Heart left ventricle (tissue), 16 donors: ENCODE measurements at regions not wholly inside any gene's neighbourhood (a gene's known extent, or its start where the extent isn't known, plus 50 kb on each side); places are given as distances from the start of the nearest gene placed in this dataset.

Source experiments
- ATAC-seq, 4 donors: fragments of 200-7000 bp; cut with Tn5 transposase; one replicate each; pipeline ENCODE4 v1.9.1; 2020 to 2022; ENCODE audit warnings: moderate library complexity in 4 of 4, mild to moderate bottlenecking in 3 of 4, moderate number of reproducible peaks in 1 of 4
- DNase-seq, 5 donors: peaks; one replicate each; pipeline ENCODE4 v3.0.0-alpha.2; 2020
- H3K27ac ChIP-seq, 12 donors: fragments of 200-600 bp; sonication (generic) in 4 of 12; one replicate each; pipeline versions ENCODE4 v1.5.0 to v1.8.0; 2016 to 2022; ENCODE audit warnings: mild to moderate bottlenecking in 2 of 12
- H3K27me3 ChIP-seq, 9 donors: fragments of 200-600 bp; sonication (generic) in 2 of 9; one replicate each; pipeline versions ENCODE4 v1.5.1 to v1.8.0; 2016 to 2022; ENCODE audit warnings: mild to moderate bottlenecking in 3 of 9
- H3K36me3 ChIP-seq, 9 donors: fragments of 200-600 bp; sonication (generic) in 2 of 9; one replicate each; pipeline versions ENCODE4 v1.5.0 to v1.8.0; 2018 to 2022; ENCODE audit warnings: mild to moderate bottlenecking in 2 of 9
- H3K4me1 ChIP-seq, 12 donors: fragments of 200-600 bp; sonication (generic) in 4 of 12; one replicate each; pipeline versions ENCODE4 v1.5.0 to v1.8.0; 2016 to 2022; ENCODE audit warnings: mild to moderate bottlenecking in 3 of 12
- H3K4me3 ChIP-seq, 12 donors: fragments of 200-600 bp; sonication (generic) in 4 of 12; one replicate each; pipeline versions ENCODE4 v1.5.0 to v1.8.0; 2017 to 2022; ENCODE audit warnings: mild to moderate bottlenecking in 9 of 12, moderate library complexity in 4 of 12
- H3K9me3 ChIP-seq, 12 donors: fragments of 200-600 bp; sonication (generic) in 4 of 12; one replicate each; pipeline versions ENCODE4 v1.5.0 to v1.8.0; 2016 to 2022; ENCODE audit warnings: mild to moderate bottlenecking in 1 of 12
- POLR2A ChIP-seq, 2 donors: fragments of 450-650 bp; IDR thresholded peaks; one replicate each; pipeline ENCODE4 v1.6.1; 2017; ENCODE audit warnings: antibody characterized with exemption in 2 of 2, mild to moderate bottlenecking in 2 of 2, moderate library complexity in 2 of 2
- WGBS, 4 donors: extraction: QIAGEN DNeasy Blood & Tissue Kit in 2 of 4; methylation state at CpG; one replicate each; pipeline versions ENCODE4 v1.1.5 to v1.1.7; 2013 to 2018; 5-methylcytosine and 5-hydroxymethylcytosine counted together
- intact Hi-C, 10 donors: fragments of 100-400 bp; cut with DNase I; formaldehyde crosslinking; loops; one replicate each; pipeline versions ENCODE4 v1.11.1 to v1.14.2; 2022
- TF ChIP-seq, protein P1 (sequence below), 12 donors: fragments of 200-600 bp; sonication (generic) in 4 of 12; IDR thresholded peaks; one replicate each; pipeline versions ENCODE4 v1.5.0 to v1.8.0; 2018 to 2022; ENCODE audit warnings: antibody characterized with exemption in 12 of 12, mild to moderate bottlenecking in 5 of 12
- donor health status: ischemic (EF 13 %, LVEDD 7.1; RV severe dilation, severe dysfunction).
- donor health status: healthy with polysubstance abuse.
- donor health status: DM: no; HTN: yes; CAD: no.
- donor health status: DM: no; HTN: no; CAD: no.
- donor health status: ischemic (EF 25% LVEDD 6.9; RV normal size, moderate dysfunction).
- donor health status: ischemic (EF 25% LVEDD 5.7; RV mildly dilated, moderate dysfunction).
- donor health status: healthy.
- donor health status: DM: yes; HTN: yes; CAD: no.
- donor health status: ischemic (EF 35%, LVEDD 5.7; RV mildly dilated, moderate dysfunction).
- donor health status: nonischemic (EF 11% LVEDD 7.7; RV severe dilation, severe dysfunction).
- donor health status: DM: yes; HTN: yes; CAD: no.
- donor health status: PGD.
- donor health status: ischemic (EF 29% LVEDD 5.4; RV normal size, mild dysfunction).
- donor health status: nonischemic (EF 23%, LVEDD 6.1; RV moderate dilation, normal function).

DNA sequence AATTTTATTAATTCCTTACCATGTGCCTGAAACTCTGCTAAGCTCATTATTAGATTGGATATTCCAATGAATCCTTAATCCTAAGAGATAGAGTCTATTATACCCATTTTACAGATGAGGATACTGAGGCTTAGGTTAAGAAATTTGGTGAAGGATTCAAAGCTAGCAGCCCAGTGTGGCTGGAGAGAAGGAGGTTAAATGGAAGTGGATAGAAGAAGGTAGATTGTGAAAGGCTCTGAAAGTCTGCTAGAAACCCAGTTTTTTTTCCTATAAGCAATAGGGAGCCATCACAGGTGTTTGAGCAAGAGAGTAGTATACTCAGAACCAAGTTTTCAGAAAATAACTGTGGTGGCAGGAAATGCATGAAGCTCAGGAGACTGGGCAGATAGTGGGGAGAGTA, 265.8 kb upstream of the NEBL start:
- intact Hi-C loops = no loop called here
- TF ChIP-seq POLR2A (IDR thresholded peaks at IDR 0.05) = no peak
- TF ChIP-seq, protein P1, sequence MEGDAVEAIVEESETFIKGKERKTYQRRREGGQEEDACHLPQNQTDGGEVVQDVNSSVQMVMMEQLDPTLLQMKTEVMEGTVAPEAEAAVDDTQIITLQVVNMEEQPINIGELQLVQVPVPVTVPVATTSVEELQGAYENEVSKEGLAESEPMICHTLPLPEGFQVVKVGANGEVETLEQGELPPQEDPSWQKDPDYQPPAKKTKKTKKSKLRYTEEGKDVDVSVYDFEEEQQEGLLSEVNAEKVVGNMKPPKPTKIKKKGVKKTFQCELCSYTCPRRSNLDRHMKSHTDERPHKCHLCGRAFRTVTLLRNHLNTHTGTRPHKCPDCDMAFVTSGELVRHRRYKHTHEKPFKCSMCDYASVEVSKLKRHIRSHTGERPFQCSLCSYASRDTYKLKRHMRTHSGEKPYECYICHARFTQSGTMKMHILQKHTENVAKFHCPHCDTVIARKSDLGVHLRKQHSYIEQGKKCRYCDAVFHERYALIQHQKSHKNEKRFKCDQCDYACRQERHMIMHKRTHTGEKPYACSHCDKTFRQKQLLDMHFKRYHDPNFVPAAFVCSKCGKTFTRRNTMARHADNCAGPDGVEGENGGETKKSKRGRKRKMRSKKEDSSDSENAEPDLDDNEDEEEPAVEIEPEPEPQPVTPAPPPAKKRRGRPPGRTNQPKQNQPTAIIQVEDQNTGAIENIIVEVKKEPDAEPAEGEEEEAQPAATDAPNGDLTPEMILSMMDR (IDR thresholded peaks at IDR 0.05) = no peak
- DNase-seq = no peak

DNA sequence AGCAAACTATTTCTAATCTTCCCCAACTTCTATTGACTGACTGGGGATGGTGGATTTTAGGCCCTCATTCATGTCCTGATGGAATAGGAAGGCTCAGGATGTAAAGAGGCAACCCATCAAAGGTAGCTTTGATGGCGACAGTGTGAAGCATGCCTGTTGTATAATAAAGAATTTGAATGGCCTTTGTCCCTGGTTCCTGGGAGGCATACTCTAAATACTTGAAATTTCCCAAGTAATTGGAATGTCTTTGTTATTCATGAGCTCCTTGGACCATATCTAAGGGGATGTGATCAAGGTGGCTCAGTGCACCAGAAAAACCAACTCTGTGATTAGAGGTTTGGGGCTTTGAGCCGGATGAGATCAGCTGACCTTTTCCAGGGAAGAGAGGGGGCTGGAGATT, 264.5 kb upstream of the NEBL start:
- Histone ChIP-seq H3K27ac (no peak overlapping the region), H3K4me3 (no peak overlapping the region), H3K27me3 (no peaks in the 10 kb centered on the region), H3K36me3 (no peaks in the 10 kb centered on the region), H3K4me1 (peaks cover 0 to 8% (median 0%) of the 10 kb centered on the region in 12 donors), H3K9me3 (no peaks in the 10 kb centered on the region)
- ATAC-seq = no peak
- no peak for TF ChIP-seq POLR2A (IDR thresholded peaks at IDR 0.05)
- TF ChIP-seq, protein P1 (IDR thresholded peaks at IDR 0.05) = no peak
- DNase-seq = no peak
- intact Hi-C loops = no loop called here
- 68 to 93% (median 91%) methylated on average over 2 of the region's 2 CpGs for WGBS, 4 donors

More for the DNA sequence above, 265.8 kb upstream of the NEBL start:
- H3K4me3 ChIP-seq = no peak overlapping the region
- no peaks in the 10 kb centered on the region for H3K36me3 ChIP-seq
- no peak overlapping the region for H3K27ac ChIP-seq
- H3K9me3 ChIP-seq = no peaks in the 10 kb centered on the region
- peaks cover 0 to 8% (median 0%) of the 10 kb centered on the region in 12 donors for H3K4me1 ChIP-seq
- H3K27me3 ChIP-seq = no peaks in the 10 kb centered on the region
- ATAC-seq = no peak

DNA sequence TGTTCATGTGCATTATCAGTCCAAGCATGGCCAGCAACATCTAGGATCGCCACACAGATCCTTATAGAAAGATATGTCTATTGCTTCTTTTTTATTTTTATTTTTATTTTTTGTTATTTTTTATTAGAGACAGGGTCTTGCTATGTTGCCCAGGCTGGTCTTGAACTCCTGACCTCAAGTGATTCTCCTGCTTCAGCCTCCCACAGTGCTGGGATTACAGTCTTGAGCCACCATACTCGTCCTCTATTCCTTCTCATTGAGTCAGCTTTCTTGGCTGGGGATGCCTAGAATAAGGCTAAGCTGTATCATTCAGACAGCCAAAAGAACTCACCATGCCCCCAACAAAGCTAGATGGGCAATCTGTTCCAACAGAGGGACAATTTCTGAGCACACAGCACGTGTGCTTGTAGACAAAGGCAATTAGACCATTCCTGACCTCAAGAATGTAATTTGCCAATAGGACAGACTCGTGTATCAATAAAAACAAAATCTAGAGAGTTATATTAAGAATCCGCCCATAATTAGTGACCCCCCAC, 264.0 kb upstream of the NEBL start:
- TF ChIP-seq, protein P1 (IDR thresholded peaks at IDR 0.05) = no peak
- no peaks in the 10 kb centered on the region for H3K36me3 ChIP-seq
- peaks cover 0 to 8% (median 0%) of the 10 kb centered on the region in 12 donors for H3K4me1 ChIP-seq
- H3K27ac ChIP-seq = no peak overlapping the region
- no peaks in the 10 kb centered on the region for H3K27me3 ChIP-seq
- H3K9me3 ChIP-seq = no peaks in the 10 kb centered on the region
- WGBS, 4 donors = 79 to 85% (median 81%) methylated on average over 5 of the region's 5 CpGs
- ATAC-seq (no peak), DNase-seq (no peak)
- intact Hi-C loops = no loop called here
- H3K4me3 ChIP-seq = no peak overlapping the region

DNA sequence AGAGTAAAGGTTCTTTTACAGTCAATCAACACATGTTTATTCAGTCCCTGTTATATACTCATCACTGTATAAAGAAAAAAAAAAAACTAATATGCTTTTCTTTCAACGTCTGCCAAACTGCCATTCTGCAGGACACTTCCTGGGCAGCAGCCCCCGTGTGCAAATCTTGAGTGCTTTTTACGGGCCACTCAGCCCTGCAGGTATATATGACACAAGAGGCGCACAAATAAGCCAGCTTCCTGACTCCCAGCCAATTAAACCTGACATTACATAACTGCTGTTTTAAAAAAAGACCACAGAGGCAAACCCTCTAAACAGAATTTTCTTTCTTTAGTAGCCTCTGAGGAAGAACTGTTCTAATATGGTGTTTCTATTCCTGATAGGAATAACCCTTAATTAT, 263.0 kb upstream of the NEBL start:
- Histone ChIP-seq H3K27ac (no peak overlapping the region), H3K4me1 (peaks cover 0 to 8% (median 0%) of the 10 kb centered on the region in 12 donors), H3K36me3 (no peaks in the 10 kb centered on the region), H3K9me3 (no peaks in the 10 kb centered on the region), H3K4me3 (no peak overlapping the region), H3K27me3 (no peaks in the 10 kb centered on the region)
- DNase-seq = no peak
- ATAC-seq = no peak
- 31 to 42% (median 34%) methylated on average over 4 of the region's 4 CpGs for WGBS, 4 donors
- TF ChIP-seq POLR2A (IDR thresholded peaks at IDR 0.05) = no peak
- TF ChIP-seq, protein P1 (IDR thresholded peaks at IDR 0.05) = no peak
- intact Hi-C loops = no loop called here
